Neuronal stem cell (in vitro differentiated cells): ENCODE measurements at regions not wholly inside any gene's neighbourhood (a gene's known extent, or its start where the extent isn't known, plus 50 kb on each side); places are given as distances from the start of the nearest gene placed in this dataset.

Experiments used
- DNase-seq: peaks from one replicate; pipeline ENCODE4 v3.0.0-alpha.2; 2013; ENCODE audit warnings: low spot score
- H2AFZ ChIP-seq: one replicate; pipeline ENCODE4 v1.6.1; 2013; ENCODE audit warnings: mild to moderate bottlenecking, low read length, inconsistent platforms
- H2AK5ac ChIP-seq: 2 replicates; pipeline ENCODE4 v1.6.1; 2013; ENCODE audit warnings: low read depth, mild to moderate bottlenecking, inconsistent platforms, low read length, moderate library complexity, mixed read lengths
- H2BK120ac ChIP-seq: 2 replicates; pipeline ENCODE4 v1.6.1; 2013; ENCODE audit warnings: low read depth, mild to moderate bottlenecking, inconsistent platforms, low read length, moderate library complexity, mixed read lengths
- H2BK12ac ChIP-seq: one replicate; pipeline ENCODE4 v1.6.1; 2013; ENCODE audit warnings: low read length, inconsistent platforms
- H2BK15ac ChIP-seq: 2 replicates; pipeline ENCODE4 v1.6.1; 2013; ENCODE audit warnings: mild to moderate bottlenecking, low read length, inconsistent platforms, mixed read lengths
- H2BK5ac ChIP-seq: one replicate; pipeline ENCODE4 v1.6.1; 2013; ENCODE audit warnings: inconsistent platforms, mild to moderate bottlenecking, low read length, moderate library complexity
- H3K14ac ChIP-seq: one replicate; pipeline ENCODE4 v1.6.1; 2013; ENCODE audit warnings: low read length, inconsistent platforms
- H3K18ac ChIP-seq: 2 replicates; pipeline ENCODE4 v1.6.1; 2013; ENCODE audit warnings: low read length, inconsistent platforms
- H3K23ac ChIP-seq: 2 replicates; pipeline ENCODE4 v1.6.1; 2013; ENCODE audit warnings: low read depth, mild to moderate bottlenecking, mixed read lengths, low read length, inconsistent platforms; ENCODE audit not compliant: poor library complexity
- H3K27ac ChIP-seq: replicated peaks from 3 replicates; pipeline ENCODE4 v1.5.1; 2013; ENCODE audit warnings: low read length, inconsistent platforms
- H3K27me3 ChIP-seq, 3 experiments: 2 replicates each; pipeline ENCODE4 v1.6.1; 2013; ENCODE audit warnings: low read length in 3 of 3, mild to moderate bottlenecking in 2 of 3, inconsistent platforms in 1 of 3, low read depth in 1 of 3, mixed read lengths in 1 of 3, moderate library complexity in 1 of 3; ENCODE audit not compliant: control insufficient read depth in 3 of 3, insufficient read depth in 3 of 3
- H3K36me3 ChIP-seq, 2 donors: replicated peaks in 1 of 2; 2 replicates each; pipeline ENCODE4 v1.6.1; 2013; ENCODE audit warnings: low read length in 2 of 2; ENCODE audit not compliant: control insufficient read depth in 2 of 2, insufficient read depth in 2 of 2
- H3K4ac ChIP-seq: 2 replicates; pipeline ENCODE4 v1.6.1; 2013; ENCODE audit warnings: inconsistent platforms, mild to moderate bottlenecking, low read length, moderate library complexity
- H3K4me1 ChIP-seq, 2 donors: 1 replicate in 1 of 2; 2 replicates in 1 of 2; pipeline ENCODE4 v1.6.1; 2013; ENCODE audit warnings: low read length in 2 of 2, low read depth in 1 of 2; ENCODE audit not compliant: control insufficient read depth in 2 of 2, insufficient read depth in 1 of 2
- H3K4me2 ChIP-seq: one replicate; pipeline ENCODE4 v1.6.1; 2013; ENCODE audit warnings: mild to moderate bottlenecking, low read length, inconsistent platforms; ENCODE audit not compliant: insufficient read depth, poor library complexity, severe bottlenecking
- H3K4me3 ChIP-seq, 2 donors: 2 replicates each; pipeline ENCODE4 v1.5.1; 2013; ENCODE audit warnings: low read length in 2 of 2, mild to moderate bottlenecking in 2 of 2, inconsistent platforms in 1 of 2, moderate library complexity in 1 of 2
- H3K79me1 ChIP-seq: one replicate; pipeline ENCODE4 v1.6.1; 2013; ENCODE audit warnings: low read depth, mild to moderate bottlenecking, inconsistent platforms, low read length, moderate library complexity
- H3K9ac ChIP-seq: one replicate; pipeline ENCODE4 v1.6.1; 2013; ENCODE audit warnings: mild to moderate bottlenecking, low read depth, low read length, inconsistent platforms; ENCODE audit not compliant: poor library complexity
- H3K9me3 ChIP-seq, 2 donors: replicated peaks in 1 of 2; 2 replicates each; pipeline versions ENCODE3 to v1.6.1; 2013; ENCODE audit warnings: low read length in 2 of 2, mild to moderate bottlenecking in 2 of 2, inconsistent platforms in 1 of 2, low read depth in 1 of 2, mixed read lengths in 1 of 2, moderate library complexity in 1 of 2; ENCODE audit not compliant: control insufficient read depth in 2 of 2, insufficient read depth in 1 of 2
- H4K8ac ChIP-seq: one replicate; pipeline ENCODE4 v1.6.1; 2013; ENCODE audit warnings: low read depth, mild to moderate bottlenecking, inconsistent platforms, low read length, moderate library complexity
- H4K91ac ChIP-seq: one replicate; pipeline ENCODE4 v1.6.1; 2013; ENCODE audit warnings: low read length, low read depth, mild to moderate bottlenecking, inconsistent platforms; ENCODE audit not compliant: poor library complexity
- WGBS, 2 donors: extraction: QIAGEN DNeasy Blood & Tissue Kit; methylation state at CpG; one replicate each; pipeline ENCODE4 v1.1.7; 2013; ENCODE audit warnings: missing lambda C conversion rate in 2 of 2, mixed read lengths in 1 of 2; ENCODE audit not compliant: insufficient read length in 2 of 2, insufficient replicate concordance in 1 of 2; ENCODE audit errors: extremely low coverage in 2 of 2; 5-methylcytosine and 5-hydroxymethylcytosine counted together

DNA sequence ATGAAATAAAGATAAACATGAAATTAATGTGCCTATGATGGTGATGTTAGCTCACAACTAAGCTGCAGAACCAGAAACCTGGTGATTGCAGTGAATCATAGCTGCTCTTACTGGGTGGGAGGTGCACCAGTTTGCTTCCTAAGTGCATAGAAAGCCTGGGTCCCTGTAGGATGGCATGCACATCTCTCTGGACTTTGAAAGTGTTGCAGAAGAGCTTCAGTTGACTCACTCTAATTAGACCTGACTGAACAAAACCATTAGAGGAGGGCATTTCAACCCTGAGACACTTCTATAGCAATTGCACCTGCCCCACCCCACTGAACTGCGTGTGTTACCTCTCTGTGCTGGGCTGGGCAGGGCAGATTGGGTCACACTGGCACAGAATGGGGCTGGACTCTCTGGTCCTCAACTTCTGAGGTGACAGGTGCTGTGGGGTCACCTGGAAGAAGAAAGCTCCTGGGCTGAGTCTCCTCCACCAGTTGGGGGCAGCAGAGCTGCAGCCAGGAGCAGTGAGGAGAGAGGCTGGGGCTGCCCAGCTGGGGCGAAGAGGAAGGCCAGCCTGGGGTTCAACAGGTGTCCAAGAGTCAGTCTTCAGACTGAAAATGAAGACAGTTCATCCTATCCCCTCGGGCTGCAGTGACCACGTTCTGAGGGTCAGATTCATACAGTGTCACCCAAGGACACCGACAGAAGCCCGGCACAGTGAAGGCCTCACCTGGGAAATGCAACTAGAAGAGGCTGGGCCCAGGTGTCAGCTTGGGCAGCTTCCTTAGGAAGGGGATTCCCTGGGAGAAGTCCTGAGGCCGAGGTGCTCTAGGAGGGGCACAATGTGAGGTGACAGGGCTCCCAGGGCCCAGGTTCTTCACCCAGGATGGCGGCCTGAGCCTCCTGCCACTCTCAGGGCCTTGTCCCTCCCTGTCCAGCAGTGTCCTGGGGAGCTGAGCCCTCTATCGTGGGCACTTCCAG, 58.1 kb downstream of the GGTLC2 start:
- H3K9me3 ChIP-seq, result no peaks in the 10 kb centered on the region
- peak overlapping the region; percentile 94 for H3K23ac ChIP-seq
- H2AFZ ChIP-seq, result no peak overlapping the region
- no peak overlapping the region for H2BK12ac ChIP-seq
- no peak overlapping the region for H3K9ac ChIP-seq
- no peak overlapping the region for H4K8ac ChIP-seq
- H3K79me1 ChIP-seq, result peaks cover 2% of the 10 kb centered on the region
- H3K4me3 ChIP-seq, result no peak overlapping the region
- no peak overlapping the region for H3K14ac ChIP-seq
- H3K27me3 ChIP-seq, result no peaks in the 10 kb centered on the region
- no peak overlapping the region for H2BK15ac ChIP-seq
- DNase-seq, result no peak
- WGBS, 2 donors, result no CpG with 5 or more reads among the region's 9 CpGs
- peak overlapping the region; percentile 13 for H2BK5ac ChIP-seq
- H3K4me2 ChIP-seq, result no peak overlapping the region
- no peaks in the 10 kb centered on the region for H3K4me1 ChIP-seq
- no peak overlapping the region for H3K18ac ChIP-seq
- no peak overlapping the region for H3K27ac ChIP-seq
- H4K91ac ChIP-seq, result no peak overlapping the region
- H3K4ac ChIP-seq, result no peak overlapping the region
- H3K36me3 ChIP-seq, result no peaks in the 10 kb centered on the region
- no peak overlapping the region for H2BK120ac ChIP-seq
- peak overlapping the region; percentile 11 for H2AK5ac ChIP-seq

DNA sequence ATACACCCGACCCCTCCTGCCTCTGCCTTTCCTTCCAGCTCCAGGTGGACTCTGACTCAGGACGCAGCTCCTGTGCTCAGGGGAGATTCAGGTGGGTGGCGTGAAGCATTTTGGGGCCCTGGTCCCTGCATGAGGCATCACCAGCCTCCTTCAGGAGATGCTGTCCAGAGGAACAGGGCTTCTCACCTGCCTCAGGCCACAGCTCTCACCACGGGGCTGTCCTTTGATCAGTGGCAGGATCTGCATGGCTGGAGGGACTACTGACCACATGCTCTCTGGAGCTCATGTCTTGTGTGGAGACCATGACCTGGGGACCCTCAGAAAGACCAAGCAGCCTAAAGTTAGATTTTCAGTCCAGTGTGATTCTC, 58.8 kb downstream of the GGTLC2 start:
- no CpG with 5 or more reads among the region's 4 CpGs for WGBS, 2 donors
- Histone ChIP-seq H2AFZ (no peak overlapping the region), H2BK12ac (no peak overlapping the region), H3K36me3 (no peaks in the 10 kb centered on the region), H3K9me3 (no peaks in the 10 kb centered on the region), H3K9ac (no peak overlapping the region), H2BK120ac (no peak overlapping the region), H3K4me2 (no peak overlapping the region), H3K18ac (no peak overlapping the region), H4K8ac (no peak overlapping the region), H2BK15ac (no peak overlapping the region), H3K4ac (no peak overlapping the region), H4K91ac (no peak overlapping the region), H3K4me1 (no peaks in the 10 kb centered on the region), H3K79me1 (peaks cover 2% of the 10 kb centered on the region), H3K23ac (peak overlapping the region; percentile 94), H2AK5ac (peak overlapping the region; percentile 11), H3K27ac (no peak overlapping the region), H3K4me3 (no peak overlapping the region), H2BK5ac (no peak overlapping the region), H3K27me3 (no peaks in the 10 kb centered on the region), H3K14ac (no peak overlapping the region)
- no peak for DNase-seq

DNA sequence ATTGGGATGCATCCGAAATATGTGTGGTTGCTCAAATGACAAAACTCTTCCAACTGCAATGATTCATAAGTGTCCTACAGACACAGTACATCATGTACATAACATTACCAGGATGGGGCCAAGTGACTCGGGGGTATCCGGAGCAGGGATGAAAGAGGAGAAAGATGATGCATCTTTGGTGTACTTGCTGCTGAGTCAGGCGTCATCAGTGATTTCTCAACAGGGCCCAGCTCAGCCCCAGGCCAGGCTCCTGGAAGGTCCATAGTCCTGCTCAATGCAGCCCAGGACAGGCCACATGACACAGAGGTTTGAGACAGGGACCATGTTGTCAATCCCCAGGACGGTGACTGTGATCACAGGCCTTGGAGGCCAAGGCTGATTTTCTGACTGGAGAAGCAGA, 59.3 kb downstream of the GGTLC2 start:
- H3K23ac ChIP-seq, result no peak overlapping the region
- H2AK5ac ChIP-seq, result no peak overlapping the region
- H3K9ac ChIP-seq, result no peak overlapping the region
- WGBS, 2 donors, result no CpG with 5 or more reads among the region's 5 CpGs
- H3K27me3 ChIP-seq, result peaks cover 0 to 2% (median 0%) of the 10 kb centered on the region in 3 experiments
- H2BK12ac ChIP-seq, result no peak overlapping the region
- H3K4me2 ChIP-seq, result no peak overlapping the region
- H3K18ac ChIP-seq, result no peak overlapping the region
- H3K27ac ChIP-seq, result no peak overlapping the region
- H4K91ac ChIP-seq, result no peak overlapping the region
- H4K8ac ChIP-seq, result no peak overlapping the region
- no peak overlapping the region for H3K4me3 ChIP-seq
- peak overlapping the region; percentile 15 for H2BK15ac ChIP-seq
- H3K79me1 ChIP-seq, result peaks cover 2% of the 10 kb centered on the region
- H2AFZ ChIP-seq, result no peak overlapping the region
- no peak overlapping the region for H3K4ac ChIP-seq
- no peak for DNase-seq
- H2BK120ac ChIP-seq, result no peak overlapping the region
- no peaks in the 10 kb centered on the region for H3K36me3 ChIP-seq
- H3K14ac ChIP-seq, result no peak overlapping the region
- no peaks in the 10 kb centered on the region for H3K9me3 ChIP-seq
- H3K4me1 ChIP-seq, result no peaks in the 10 kb centered on the region
- H2BK5ac ChIP-seq, result no peak overlapping the region

DNA sequence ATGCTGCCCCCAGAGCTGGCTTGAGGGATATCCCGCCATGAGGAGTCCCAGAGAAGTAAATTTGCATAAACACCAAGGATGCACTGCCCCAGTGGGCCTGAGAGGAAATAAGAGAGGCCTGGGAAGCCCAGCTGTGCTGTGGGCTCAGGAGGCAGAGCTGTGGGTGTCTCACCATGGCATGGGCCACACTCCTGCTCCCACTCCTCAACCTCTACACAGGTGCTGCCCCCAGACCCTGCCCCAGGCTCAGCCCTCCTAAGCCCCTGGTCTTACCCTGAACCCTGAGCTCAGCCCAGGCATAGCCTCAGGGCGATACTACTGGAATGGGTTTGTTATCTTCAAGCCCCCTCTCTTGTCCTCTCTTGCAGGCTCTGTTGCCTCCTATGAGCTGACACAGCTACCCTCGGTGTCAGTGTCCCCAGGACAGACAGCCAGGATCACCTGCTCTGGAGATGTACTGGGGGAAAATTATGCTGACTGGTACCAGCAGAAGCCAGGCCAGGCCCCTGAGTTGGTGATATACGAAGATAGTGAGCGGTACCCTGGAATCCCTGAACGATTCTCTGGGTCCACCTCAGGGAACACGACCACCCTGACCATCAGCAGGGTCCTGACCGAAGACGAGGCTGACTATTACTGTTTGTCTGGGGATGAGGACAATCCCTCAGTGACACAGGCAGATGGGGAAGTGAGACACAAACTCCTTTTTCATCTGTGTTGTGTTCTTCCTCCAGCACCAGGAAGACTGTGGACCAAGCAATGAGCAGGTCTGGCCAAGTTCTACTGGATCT, 59.9 kb downstream of the GGTLC2 start:
- Histone ChIP-seq H3K14ac (no peak overlapping the region), H3K4me3 (no peak overlapping the region), H3K79me1 (peaks cover 2% of the 10 kb centered on the region), H3K9me3 (no peaks in the 10 kb centered on the region), H2AFZ (no peak overlapping the region), H2BK15ac (no peak overlapping the region), H3K27ac (no peak overlapping the region), H3K9ac (no peak overlapping the region), H4K8ac (no peak overlapping the region), H4K91ac (no peak overlapping the region), H3K18ac (no peak overlapping the region), H2AK5ac (no peak overlapping the region), H2BK12ac (no peak overlapping the region), H2BK120ac (no peak overlapping the region), H2BK5ac (no peak overlapping the region), H3K36me3 (no peaks in the 10 kb centered on the region), H3K27me3 (peaks cover 0 to 2% (median 0%) of the 10 kb centered on the region in 3 experiments), H3K4me1 (no peaks in the 10 kb centered on the region), H3K4ac (no peak overlapping the region), H3K23ac (no peak overlapping the region), H3K4me2 (no peak overlapping the region)
- no CpG with 5 or more reads among the region's 9 CpGs for WGBS, 2 donors
- DNase-seq, result no peak
